ENCODE measurements at regions not wholly inside any gene's neighbourhood (a gene's known extent, or its start where the extent isn't known, plus 50 kb on each side); places are given as distances from the start of the nearest gene placed in this dataset.
"Not testable (repeated sequence)": the region's sequence is repeated elsewhere in the genome, so short reads cannot be mapped to it uniquely, and the experiment has no call there.

DNA sequence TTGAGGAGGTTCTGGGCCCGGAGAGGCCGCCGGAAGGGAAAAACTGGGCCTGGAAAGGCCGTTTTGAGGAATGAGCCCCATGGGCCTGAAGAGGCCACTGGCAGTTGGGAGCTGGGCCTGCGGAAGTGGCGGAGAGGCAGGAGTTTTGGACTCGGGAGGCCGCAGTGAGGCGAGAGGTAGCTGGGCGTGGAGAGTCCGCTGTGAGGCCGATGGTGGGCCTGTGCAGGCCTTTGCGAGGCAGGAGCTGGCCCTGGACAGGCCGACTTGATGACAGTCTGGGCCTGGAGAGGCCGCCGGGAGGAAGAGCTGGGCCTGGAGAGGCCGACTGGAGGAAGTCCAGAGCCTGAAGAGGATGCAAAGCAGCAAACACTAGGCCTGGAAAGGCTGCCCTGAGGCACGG, 259.0 kb upstream of the NUPR2 start:
- H3K79me2 ChIP-seq (ENCODE audit: control insufficient read depth, insufficient read depth, low read length), result no peaks in the 10 kb centered on the region
- no peak overlapping the region for H3K4me2 ChIP-seq (ENCODE audit: extremely low read depth, insufficient read depth, low read length)
- no peaks in the 10 kb centered on the region for H3K36me3 ChIP-seq (ENCODE audit: control insufficient read depth, insufficient read depth, low read length)
- no peak for DNase-seq (ENCODE audit: low read depth in 2 of 2)
- H3K4me1 ChIP-seq (ENCODE audit: control insufficient read depth, extremely low read depth, insufficient read depth, low read length), result no peaks in the 10 kb centered on the region
- no peaks in the 10 kb centered on the region for H3K27me3 ChIP-seq (ENCODE audit: control insufficient read depth, insufficient read depth, low read length)
- H3K4me3 ChIP-seq (replicated peaks in 1 of 4; ENCODE audit: control extremely low read depth in 1 of 4, insufficient read depth in 1 of 4, low read depth in 3 of 4, low read length in 4 of 4), result no peak overlapping the region
- no peaks in the 10 kb centered on the region for H3K9me3 ChIP-seq (ENCODE audit: control insufficient read depth, insufficient read depth, low read depth, low read length)
- TF ChIP-seq, protein P1, sequence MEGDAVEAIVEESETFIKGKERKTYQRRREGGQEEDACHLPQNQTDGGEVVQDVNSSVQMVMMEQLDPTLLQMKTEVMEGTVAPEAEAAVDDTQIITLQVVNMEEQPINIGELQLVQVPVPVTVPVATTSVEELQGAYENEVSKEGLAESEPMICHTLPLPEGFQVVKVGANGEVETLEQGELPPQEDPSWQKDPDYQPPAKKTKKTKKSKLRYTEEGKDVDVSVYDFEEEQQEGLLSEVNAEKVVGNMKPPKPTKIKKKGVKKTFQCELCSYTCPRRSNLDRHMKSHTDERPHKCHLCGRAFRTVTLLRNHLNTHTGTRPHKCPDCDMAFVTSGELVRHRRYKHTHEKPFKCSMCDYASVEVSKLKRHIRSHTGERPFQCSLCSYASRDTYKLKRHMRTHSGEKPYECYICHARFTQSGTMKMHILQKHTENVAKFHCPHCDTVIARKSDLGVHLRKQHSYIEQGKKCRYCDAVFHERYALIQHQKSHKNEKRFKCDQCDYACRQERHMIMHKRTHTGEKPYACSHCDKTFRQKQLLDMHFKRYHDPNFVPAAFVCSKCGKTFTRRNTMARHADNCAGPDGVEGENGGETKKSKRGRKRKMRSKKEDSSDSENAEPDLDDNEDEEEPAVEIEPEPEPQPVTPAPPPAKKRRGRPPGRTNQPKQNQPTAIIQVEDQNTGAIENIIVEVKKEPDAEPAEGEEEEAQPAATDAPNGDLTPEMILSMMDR (conservative IDR thresholded peaks at IDR 0.05 in 1 of 2, IDR thresholded peaks at IDR 0.05 in 1 of 2; ENCODE audit: low read depth in 1 of 2, low read length in 2 of 2), result no peak
- TF ChIP-seq EZH2 (IDR thresholded peaks at IDR 0.05; ENCODE audit: low read length, missing control alignments), result no peak
- no peaks in the 10 kb centered on the region for H4K20me1 ChIP-seq (ENCODE audit: control insufficient read depth, extremely low read depth, insufficient read depth, low read length)
- H3K9ac ChIP-seq (ENCODE audit: insufficient read depth, low read length), result no peak overlapping the region
- H3K27ac ChIP-seq (ENCODE audit: insufficient read depth, low read length), result no peak overlapping the region
- H2AFZ ChIP-seq (ENCODE audit: low read length), result no peak overlapping the region

DNA sequence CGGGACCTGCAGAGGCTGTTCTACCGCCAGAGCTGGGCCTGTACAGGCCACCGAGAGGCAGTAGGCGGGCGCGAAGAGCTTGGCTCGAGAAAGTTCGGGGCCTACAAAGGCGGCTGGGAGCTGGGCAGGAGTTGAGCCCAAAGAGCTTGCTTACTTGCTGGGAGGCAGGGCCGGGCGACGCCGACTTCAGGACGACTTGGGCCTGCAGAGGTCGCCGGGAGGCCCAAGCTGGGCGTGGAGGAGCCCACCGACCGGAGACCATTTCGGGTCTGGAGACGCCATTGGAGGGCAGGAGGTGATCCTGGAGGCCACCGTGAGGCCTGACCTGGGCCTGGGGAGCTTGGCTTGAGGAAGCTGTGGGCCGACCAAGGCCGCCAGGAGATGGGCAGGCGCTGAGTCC, 258.4 kb upstream of the NUPR2 start:
- not testable (repeated sequence) for H3K27ac ChIP-seq (ENCODE audit: insufficient read depth, low read length); H3K9ac ChIP-seq (ENCODE audit: insufficient read depth, low read length); H3K79me2 ChIP-seq (ENCODE audit: control insufficient read depth, insufficient read depth, low read length); H2AFZ ChIP-seq (ENCODE audit: low read length); H3K27me3 ChIP-seq (ENCODE audit: control insufficient read depth, insufficient read depth, low read length); H3K4me1 ChIP-seq (ENCODE audit: control insufficient read depth, extremely low read depth, insufficient read depth, low read length); H3K36me3 ChIP-seq (ENCODE audit: control insufficient read depth, insufficient read depth, low read length); DNase-seq (ENCODE audit: low read depth in 2 of 2); H3K9me3 ChIP-seq (ENCODE audit: control insufficient read depth, insufficient read depth, low read depth, low read length); H4K20me1 ChIP-seq (ENCODE audit: control insufficient read depth, extremely low read depth, insufficient read depth, low read length); H3K4me3 ChIP-seq (replicated peaks in 1 of 4; ENCODE audit: control extremely low read depth in 1 of 4, insufficient read depth in 1 of 4, low read depth in 3 of 4, low read length in 4 of 4); H3K4me2 ChIP-seq (ENCODE audit: extremely low read depth, insufficient read depth, low read length)

DNA sequence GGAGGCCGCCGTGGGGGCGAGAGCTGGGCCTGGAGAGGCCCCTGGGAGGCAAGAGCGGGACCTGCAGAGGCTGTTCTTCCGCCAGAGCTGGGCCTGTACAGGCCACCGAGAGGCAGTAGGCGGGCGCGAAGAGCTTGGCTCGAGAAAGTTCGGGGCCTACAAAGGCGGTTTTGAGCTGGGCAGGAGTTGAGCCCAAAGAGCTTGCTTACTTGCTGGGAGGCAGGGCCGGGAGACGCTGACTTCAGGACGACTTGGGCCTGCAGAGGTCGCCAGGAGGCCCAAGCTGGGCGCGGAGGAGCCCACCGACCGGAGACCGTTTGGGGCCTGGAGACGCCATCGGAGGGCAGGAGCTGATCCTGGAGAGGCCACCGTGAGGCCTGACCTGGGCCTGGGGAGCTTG, 257.1 kb upstream of the NUPR2 start:
- DNase-seq (ENCODE audit: low read depth in 2 of 2), result peak; percentile 36 to 39
- H3K4me3 ChIP-seq (replicated peaks in 1 of 4; ENCODE audit: control extremely low read depth in 1 of 4, insufficient read depth in 1 of 4, low read depth in 3 of 4, low read length in 4 of 4); H3K9me3 ChIP-seq (ENCODE audit: control insufficient read depth, insufficient read depth, low read depth, low read length); H2AFZ ChIP-seq (ENCODE audit: low read length); H3K9ac ChIP-seq (ENCODE audit: insufficient read depth, low read length); H4K20me1 ChIP-seq (ENCODE audit: control insufficient read depth, extremely low read depth, insufficient read depth, low read length); H3K79me2 ChIP-seq (ENCODE audit: control insufficient read depth, insufficient read depth, low read length); H3K4me1 ChIP-seq (ENCODE audit: control insufficient read depth, extremely low read depth, insufficient read depth, low read length); H3K27ac ChIP-seq (ENCODE audit: insufficient read depth, low read length); H3K4me2 ChIP-seq (ENCODE audit: extremely low read depth, insufficient read depth, low read length); H3K36me3 ChIP-seq (ENCODE audit: control insufficient read depth, insufficient read depth, low read length); H3K27me3 ChIP-seq (ENCODE audit: control insufficient read depth, insufficient read depth, low read length): not testable (repeated sequence)

DNA sequence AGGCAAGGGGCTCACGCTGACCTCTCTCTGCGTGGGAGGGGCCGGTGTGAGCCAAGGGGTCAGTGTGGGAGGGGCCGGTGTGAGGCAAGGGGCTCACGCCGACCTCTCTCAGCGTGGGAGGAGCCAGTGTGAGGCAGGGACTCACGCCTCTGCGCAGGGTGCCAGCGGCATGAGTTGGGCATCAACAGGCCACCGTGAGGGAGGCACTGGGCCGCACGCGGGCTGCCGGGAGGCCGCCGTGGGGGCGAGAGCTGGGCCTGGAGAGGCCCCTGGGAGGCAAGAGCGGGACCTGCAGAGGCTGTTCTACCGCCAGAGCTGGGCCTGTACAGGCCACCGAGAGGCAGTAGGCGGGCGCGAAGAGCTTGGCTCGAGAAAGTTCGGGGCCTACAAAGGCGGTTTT, 255.6 kb upstream of the NUPR2 start:
- not testable (repeated sequence) for H3K36me3 ChIP-seq (ENCODE audit: control insufficient read depth, insufficient read depth, low read length); H3K27me3 ChIP-seq (ENCODE audit: control insufficient read depth, insufficient read depth, low read length); H3K9me3 ChIP-seq (ENCODE audit: control insufficient read depth, insufficient read depth, low read depth, low read length); H3K79me2 ChIP-seq (ENCODE audit: control insufficient read depth, insufficient read depth, low read length); DNase-seq (ENCODE audit: low read depth in 2 of 2); H2AFZ ChIP-seq (ENCODE audit: low read length); H3K27ac ChIP-seq (ENCODE audit: insufficient read depth, low read length); H3K4me1 ChIP-seq (ENCODE audit: control insufficient read depth, extremely low read depth, insufficient read depth, low read length); H3K4me3 ChIP-seq (replicated peaks in 1 of 4; ENCODE audit: control extremely low read depth in 1 of 4, insufficient read depth in 1 of 4, low read depth in 3 of 4, low read length in 4 of 4); H4K20me1 ChIP-seq (ENCODE audit: control insufficient read depth, extremely low read depth, insufficient read depth, low read length); H3K4me2 ChIP-seq (ENCODE audit: extremely low read depth, insufficient read depth, low read length); H3K9ac ChIP-seq (ENCODE audit: insufficient read depth, low read length)

DNA sequence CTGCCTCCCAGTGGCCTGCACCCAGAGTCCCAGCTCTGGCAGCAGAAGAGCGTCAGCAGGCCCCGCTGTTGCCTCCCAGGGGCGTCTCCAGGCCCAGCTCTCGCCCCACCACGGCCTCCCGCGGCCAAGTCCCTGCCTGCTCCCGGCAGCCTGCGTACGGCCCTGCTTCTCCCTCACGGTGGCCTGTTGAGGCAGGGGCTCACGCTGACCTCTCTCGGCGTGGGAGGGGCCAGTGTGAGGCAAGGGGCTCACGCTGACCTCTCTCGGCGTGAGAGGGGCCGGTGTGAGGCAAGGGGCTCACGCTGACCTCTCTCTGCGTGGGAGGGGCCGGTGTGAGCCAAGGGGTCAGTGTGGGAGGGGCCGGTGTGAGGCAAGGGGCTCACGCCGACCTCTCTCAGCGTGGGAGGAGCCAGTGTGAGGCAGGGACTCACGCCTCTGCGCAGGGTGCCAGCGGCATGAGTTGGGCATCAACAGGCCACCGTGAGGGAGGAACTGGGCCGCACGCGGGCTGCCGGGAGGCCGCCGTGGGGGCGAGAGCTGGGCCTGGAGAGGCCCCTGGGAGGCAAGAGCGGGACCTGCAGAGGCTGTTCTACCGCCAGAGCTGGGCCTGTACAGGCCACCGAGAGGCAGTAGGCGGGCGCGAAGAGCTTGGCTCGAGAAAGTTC, 254.1 kb upstream of the NUPR2 start:
- not testable (repeated sequence) for H3K27ac ChIP-seq (ENCODE audit: insufficient read depth, low read length); H3K4me1 ChIP-seq (ENCODE audit: control insufficient read depth, extremely low read depth, insufficient read depth, low read length); DNase-seq (ENCODE audit: low read depth in 2 of 2); H3K36me3 ChIP-seq (ENCODE audit: control insufficient read depth, insufficient read depth, low read length); H3K9ac ChIP-seq (ENCODE audit: insufficient read depth, low read length); H3K9me3 ChIP-seq (ENCODE audit: control insufficient read depth, insufficient read depth, low read depth, low read length); H3K27me3 ChIP-seq (ENCODE audit: control insufficient read depth, insufficient read depth, low read length); H4K20me1 ChIP-seq (ENCODE audit: control insufficient read depth, extremely low read depth, insufficient read depth, low read length); H2AFZ ChIP-seq (ENCODE audit: low read length); H3K79me2 ChIP-seq (ENCODE audit: control insufficient read depth, insufficient read depth, low read length); H3K4me2 ChIP-seq (ENCODE audit: extremely low read depth, insufficient read depth, low read length); H3K4me3 ChIP-seq (replicated peaks in 1 of 4; ENCODE audit: control extremely low read depth in 1 of 4, insufficient read depth in 1 of 4, low read depth in 3 of 4, low read length in 4 of 4)

DNA sequence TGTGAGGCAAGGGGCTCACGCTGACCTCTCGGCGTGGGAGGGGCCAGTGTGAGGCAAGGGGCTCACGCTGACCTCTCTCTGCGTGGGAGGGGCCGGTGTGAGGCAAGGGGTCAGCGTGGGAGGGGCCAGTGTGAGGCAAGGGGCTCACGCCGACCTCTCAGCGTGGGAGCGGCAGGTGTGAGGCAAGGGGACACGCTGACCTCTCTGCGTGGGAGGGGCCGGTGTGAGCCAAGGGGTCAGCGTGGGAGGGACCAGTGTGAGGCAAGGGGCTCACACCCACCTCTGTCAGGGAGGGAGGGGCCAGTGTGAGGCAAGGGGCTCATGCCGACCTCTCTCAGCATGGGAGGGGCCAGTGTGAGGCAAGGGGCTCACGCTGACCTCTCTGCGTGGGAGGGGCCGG, 251.7 kb upstream of the NUPR2 start:
- H3K79me2 ChIP-seq (ENCODE audit: control insufficient read depth, insufficient read depth, low read length), result not testable (repeated sequence)

More for the DNA sequence above, 251.7 kb upstream of the NUPR2 start:
- H3K9me3 ChIP-seq (ENCODE audit: control insufficient read depth, insufficient read depth, low read depth, low read length); H3K9ac ChIP-seq (ENCODE audit: insufficient read depth, low read length); H3K27me3 ChIP-seq (ENCODE audit: control insufficient read depth, insufficient read depth, low read length); H3K27ac ChIP-seq (ENCODE audit: insufficient read depth, low read length); H2AFZ ChIP-seq (ENCODE audit: low read length); H4K20me1 ChIP-seq (ENCODE audit: control insufficient read depth, extremely low read depth, insufficient read depth, low read length); DNase-seq (ENCODE audit: low read depth in 2 of 2); H3K4me2 ChIP-seq (ENCODE audit: extremely low read depth, insufficient read depth, low read length); H3K4me1 ChIP-seq (ENCODE audit: control insufficient read depth, extremely low read depth, insufficient read depth, low read length); H3K4me3 ChIP-seq (replicated peaks in 1 of 4; ENCODE audit: control extremely low read depth in 1 of 4, insufficient read depth in 1 of 4, low read depth in 3 of 4, low read length in 4 of 4); H3K36me3 ChIP-seq (ENCODE audit: control insufficient read depth, insufficient read depth, low read length): not testable (repeated sequence)
